T-helper 2 cell (primary cell): ENCODE measurements at regions not wholly inside any gene's neighbourhood (a gene's known extent, or its start where the extent isn't known, plus 50 kb on each side); places are given as distances from the start of the nearest gene placed in this dataset.

Experiments used
- DNase-seq, 5 experiments: peaks; one replicate each; pipeline versions ENCODE4 v3.0.0 to v3.0.0-alpha.2; 2012 to 2022

DNA sequence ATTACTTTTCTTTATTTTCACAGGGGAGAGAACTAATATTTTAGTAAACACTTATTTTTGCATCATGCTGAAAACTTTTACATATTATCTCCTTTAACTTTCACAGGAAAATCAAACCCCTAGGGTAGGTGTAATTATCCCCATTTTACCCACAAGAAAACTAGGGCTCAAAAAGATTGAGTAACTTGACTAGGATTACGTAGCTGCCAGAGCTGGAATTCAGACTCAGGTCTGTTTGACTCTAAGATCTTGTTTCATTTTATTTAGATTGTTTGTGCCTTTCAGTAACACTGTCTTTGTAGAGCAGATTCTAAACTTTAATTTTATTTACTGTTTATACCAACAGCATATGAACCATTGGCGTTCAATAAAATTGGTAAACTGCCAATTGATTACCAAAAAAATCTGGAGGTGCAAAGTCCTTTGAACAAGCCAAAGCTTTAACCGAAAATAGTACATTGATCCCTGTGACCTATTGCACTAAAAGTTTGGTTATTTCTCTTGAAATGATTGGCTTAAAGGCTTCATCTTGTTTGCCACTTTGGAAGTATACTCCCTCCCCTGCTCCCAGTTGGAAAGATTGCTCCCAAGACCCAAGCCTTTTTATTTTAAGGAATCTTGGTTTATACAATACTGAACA lies 71.0 kb upstream of the WDR26 start:
- DNase-seq, result no peak

DNA sequence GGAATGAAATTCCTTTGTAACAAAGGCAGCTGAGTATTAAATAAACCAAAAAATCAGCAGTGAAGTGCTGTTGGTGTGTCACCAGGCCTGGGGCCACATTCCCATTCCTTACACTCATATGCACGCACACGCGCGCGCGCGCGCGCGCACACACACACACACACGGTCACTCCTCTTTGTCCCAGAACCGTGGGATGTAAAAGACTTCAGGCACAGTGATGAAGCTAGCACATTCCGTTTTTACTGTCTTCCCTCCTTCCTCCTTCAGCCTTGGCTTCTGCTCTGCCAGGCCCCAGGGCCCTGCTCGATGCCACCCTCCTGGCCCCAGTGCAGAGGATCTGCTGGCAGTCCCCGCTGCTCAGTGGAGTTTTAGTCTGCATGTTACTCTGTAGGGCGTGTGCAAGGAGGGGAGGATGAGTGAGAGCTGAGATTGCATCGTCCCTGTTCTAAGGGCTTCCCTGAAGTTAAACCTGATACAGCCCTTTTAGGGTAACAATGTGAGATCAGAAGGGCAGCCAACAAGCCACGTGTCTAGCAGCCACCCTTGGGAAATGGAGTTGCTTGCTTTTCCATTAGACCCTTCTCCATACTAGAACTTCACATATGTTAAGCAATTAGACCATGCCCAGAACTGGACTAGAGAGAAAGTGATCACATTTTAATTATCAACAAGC lies 71.7 kb upstream of the WDR26 start:
- no peak for DNase-seq

DNA sequence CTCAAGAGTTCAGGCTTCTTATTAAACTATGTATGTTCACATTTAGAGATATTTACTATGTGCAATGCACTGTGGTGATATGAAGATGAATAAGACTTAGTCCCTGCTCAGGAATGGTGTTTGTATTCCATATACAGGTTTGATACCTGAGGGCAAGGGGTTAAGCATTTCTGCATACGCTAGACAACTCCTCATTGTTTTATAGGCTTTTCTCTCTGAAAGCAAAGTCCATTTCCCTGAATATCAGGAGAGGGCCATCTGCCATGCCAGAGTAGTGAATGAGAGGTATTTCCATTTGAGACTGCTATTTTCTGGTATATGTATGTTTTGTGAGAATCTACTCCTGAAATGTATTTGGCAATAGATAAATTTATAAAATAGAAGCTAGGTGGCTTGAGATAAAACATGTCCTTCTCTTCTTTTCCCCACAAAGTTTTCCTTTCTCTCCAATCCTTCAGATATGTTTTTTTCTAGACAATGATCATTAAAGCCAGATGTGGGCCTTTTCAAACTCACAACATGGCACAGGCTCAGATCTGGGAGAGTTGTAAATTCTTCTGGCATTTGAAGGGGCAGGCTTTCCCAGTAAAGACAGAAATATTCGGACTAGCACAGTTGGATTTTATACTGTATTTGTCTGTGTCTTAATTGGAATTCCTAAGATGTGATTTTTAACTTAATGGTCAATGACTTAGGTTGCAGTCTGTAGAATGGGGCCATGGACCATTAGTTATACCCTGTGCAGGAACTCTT lies 73.3 kb upstream of the WDR26 start:
- DNase-seq, result no peak

DNA sequence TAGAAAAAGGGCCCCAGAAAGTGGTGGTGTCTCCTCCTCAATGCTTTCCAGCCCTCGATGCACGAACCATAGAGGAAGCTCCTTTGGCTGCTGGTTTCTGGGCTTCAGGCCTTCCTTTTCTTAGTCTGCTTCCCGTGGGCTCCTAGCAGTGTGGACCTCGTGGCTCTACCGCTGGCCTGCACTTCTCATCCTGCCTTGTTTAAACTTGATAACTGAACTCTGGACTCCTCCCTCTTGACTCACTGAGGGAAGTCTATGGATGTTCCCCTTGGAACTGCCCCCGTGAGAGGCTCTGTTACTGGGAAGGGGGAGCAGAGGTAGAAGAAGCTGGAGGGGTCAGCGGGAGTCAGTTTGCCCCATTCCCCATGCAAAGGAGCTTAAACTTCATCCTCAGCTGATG lies 75.3 kb upstream of the WDR26 start:
- DNase-seq, result no peak

DNA sequence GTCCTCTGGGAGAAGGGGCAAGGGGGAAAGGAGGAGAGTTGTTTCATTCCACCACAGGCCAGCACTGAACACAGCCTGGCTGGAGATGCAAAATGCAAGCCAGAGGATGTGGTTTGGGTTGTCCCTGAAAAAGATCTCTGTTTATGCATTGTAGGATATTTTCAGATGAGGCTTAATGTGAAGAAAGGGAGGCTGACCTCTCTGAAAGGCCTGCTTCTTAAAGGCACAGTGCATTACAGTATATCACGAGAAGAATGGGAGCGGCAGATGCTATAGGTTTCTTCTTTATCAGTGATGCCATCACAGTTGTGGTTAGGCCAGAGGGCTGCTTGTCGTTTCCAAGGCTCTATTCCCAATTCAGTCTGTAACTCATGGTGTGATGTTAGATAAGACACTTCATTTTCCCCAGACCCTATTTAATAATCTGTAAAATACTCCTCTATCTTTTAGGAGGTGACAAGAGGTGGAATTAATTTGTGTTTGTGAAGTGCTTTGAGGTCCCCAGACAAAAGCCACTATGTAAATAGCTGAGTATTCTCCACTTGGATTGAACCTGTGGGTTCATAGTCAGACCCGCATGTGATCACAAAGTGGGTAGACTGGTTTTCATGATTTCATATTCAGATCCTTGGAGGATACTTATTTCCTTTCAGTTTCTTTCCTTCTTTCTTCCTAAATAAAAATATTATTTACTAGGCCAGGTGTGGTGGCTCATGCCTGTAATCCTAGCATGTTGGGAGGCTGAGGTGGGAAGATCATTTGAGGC lies 76.5 kb upstream of the WDR26 start:
- peak in 1 of 5 experiments; percentile 41 for DNase-seq

DNA sequence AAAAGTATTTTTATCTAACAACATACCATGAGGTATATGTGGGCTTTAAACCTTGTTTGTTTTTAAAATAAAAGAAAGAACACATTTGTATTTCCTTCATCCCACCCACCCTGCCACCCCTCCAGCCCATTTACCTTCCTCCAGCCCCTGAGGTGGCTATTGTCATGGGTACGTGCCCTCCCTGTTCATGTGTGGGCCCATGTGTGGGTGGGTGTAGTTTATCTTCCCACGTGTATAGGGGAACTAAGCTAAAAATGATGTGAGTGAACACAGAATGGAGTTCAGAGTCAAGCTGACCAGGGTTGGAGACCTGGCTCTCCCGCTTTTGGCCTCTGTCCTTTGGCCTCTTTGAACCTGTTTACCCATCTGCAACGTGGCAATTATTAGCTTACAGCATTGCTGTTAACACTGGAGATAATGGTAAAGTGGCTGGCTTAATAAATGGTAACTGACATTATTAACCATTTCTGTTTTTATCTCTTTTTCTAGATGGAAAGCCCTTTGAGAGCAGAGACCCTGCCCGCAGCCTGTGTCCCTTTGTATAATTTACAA lies 78.1 kb upstream of the WDR26 start:
- DNase-seq, result no peak

DNA sequence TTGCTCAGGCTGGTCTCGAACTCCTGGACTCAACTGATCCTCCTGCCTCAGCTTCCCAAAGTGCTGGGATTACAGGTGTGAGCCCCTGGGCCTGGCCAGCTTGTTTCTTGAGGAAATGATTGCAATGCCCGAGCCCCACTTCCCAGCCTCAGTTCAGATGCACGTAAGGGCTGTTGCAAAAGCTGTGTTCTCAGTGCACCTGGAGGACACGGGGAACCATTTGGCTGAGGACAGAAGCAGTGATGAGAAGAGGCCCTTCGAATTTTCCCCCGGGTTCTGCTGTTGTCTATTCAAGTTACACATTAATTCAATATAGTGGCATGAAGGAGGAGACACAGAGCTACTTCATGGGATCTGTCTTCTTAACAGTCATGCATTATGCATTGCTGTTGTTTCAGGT lies 78.8 kb upstream of the WDR26 start:
- no peak for DNase-seq

DNA sequence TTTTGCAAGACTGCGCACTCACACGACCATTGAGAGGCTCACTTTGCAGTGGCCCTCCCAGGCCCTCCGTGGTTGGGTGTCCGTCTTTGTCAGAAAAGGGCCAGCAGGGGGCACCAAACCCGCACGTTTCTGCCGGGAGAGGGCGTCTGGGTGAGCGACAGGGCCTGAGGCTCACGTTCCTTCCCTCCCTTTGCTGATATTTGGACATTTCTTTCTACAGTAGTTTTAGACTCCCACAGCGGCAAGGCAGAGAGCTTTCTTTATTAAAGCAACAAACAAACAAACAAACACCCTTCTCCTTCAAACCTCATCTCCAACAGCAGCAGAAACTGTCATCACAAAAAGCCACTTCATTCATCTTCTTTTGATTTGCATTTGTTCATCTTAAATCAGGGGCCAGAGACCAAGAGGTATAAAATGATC lies 79.2 kb upstream of the WDR26 start:
- DNase-seq, result peak; percentile 44 to 82 (median 72)

DNA sequence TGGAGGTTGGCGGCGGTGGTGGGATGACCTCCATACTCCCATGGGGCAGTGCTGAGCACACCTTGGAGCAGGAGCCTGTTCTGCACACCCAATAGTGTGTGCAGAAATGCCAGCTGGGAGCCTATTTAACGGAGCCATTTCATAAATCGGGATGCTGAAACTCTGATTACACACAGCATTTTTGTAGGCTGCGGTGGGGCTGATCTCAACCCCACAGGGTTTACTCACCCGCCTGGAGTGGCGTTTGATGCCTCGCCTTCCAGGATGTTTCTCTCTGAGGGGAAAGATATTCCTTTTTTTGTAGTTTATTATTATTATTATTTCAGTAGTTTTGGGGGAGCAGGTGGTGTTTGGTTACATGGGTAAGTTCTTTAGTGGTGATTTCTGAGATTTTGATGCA lies 82.6 kb upstream of the WDR26 start:
- DNase-seq, result no peak

DNA sequence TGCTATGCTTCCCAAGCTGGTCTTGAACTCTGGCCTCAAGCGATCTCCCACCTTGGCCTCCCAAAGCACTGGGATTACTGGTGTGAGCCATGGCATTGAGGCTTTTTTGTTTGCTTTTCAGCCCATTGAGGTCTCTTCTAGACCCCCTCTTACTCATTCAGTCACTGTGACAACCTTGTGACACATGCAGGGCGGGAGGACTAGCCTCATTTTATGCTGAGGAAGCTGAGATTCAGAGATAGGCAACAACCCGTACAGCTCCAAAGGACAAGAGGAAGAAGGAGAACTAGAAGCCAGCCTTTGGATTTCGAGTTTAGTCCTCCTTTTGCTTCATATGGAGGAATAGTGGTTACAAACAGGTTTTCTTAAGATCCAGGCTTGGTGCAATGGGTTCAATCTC lies 83.9 kb upstream of the WDR26 start:
- no peak for DNase-seq

DNA sequence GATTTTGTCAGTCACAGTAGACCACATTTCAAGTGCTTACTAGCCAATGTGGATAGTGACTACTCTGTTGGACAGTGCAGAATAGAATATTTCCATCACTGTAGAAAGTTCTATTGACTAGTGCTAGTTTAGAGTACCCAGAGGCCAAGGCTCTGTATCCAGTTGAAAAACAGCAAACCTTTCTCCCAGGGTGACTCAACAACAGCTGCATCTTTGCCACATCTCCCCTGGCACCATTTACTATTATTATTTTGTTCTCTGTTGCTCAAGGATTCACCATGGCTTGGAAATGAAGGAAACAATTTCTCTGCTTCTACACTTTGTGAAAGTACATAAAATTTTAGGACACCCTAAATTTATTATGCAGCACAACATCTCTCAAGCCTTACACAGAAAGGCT lies 85.3 kb upstream of the WDR26 start:
- DNase-seq, result no peak

DNA sequence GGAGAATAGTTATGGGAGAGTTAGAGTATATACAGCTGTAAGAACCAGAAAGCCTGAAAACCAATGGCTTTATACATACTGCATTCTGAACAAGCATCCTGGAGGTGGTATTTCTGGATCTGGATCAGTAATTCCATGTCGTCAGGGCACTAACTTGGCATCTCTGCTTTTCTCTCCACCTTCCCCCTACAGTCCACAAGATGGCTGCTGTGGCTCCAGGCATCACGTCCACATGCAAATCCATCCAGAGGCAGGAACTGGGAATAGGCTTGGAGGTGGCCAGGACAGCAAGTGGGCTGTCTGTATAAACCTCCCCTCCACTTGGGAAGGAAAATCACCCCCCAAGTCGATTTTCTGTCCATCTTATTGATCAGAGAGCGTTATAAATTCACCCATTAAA lies 86.2 kb upstream of the WDR26 start:
- no peak for DNase-seq

DNA sequence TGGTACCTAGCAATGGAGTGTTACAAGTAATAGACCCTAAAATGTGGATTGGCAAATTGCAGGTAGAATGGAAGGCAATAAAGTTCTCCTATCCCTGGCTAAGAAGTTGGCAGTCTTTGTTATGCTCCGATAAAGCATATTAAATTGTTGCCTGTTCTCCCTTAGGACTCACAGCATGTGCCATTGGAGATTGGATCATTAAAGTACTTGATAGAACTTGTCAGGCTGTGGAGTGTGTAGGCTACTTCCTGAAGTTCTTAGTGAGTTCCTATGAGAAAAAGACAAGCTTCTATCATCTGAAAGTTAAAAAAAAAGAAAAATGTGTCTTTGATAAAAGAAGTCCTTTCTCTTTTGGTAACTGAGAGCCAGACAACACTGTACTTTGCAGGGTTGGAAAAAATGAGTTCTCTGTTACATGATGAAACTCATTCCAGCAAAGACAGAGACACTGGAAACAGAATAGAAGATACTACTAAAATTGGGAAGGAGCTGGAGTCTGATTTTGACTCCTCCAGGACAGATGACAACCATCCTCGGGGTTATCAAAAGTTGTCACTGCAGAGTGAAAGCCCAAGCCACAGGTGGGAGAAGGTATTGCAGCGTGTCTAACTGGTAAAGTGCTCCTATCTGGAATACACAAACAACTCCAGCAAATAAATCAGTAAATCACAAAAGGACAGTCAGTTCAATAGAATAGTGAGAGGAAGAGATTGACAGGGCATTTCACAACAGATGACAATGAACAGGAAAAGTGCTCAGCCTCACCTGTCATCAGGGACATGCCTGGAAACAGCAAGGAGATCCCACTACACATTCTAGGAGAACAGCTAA lies 87.5 kb upstream of the WDR26 start:
- no peak for DNase-seq

DNA sequence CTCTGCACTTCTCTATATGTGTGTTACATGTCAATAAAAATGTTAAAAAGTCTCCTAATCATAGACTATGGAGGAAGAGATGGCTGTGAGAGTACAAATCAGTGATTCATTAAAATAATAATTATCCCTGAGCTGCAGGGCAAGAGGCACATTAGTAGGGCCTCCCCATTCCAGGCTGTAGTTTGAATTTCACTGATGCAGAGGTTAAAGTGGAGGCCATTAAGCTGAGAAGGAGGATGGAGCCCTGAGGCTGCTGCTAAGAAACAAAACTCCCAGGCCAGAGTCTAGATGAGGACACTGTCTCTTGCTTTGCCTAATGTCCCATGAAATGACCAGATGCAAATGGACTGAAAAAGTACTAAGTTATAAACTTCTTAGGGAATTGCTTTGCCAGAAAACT lies 89.1 kb upstream of the WDR26 start:
- no peak for DNase-seq

DNA sequence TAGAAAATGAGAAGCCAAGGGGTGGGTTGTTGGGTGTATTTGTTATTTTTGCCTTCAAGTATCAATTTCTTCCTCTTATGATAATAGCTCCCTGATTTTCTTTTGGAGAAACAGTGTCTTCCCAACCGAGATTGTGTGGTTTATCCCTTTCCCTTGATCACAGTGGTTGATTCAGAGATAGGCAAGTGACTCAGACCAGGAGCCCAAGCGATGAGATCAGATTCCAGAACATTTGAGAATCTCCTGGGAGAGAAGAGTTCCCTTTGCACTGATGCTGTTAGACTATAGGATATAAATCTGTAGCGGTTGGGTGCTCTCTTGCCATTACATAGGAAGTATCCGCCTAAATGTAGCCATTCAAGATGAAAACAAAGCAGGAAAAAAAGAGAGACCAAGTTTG lies 90.1 kb upstream of the WDR26 start:
- DNase-seq, result no peak

DNA sequence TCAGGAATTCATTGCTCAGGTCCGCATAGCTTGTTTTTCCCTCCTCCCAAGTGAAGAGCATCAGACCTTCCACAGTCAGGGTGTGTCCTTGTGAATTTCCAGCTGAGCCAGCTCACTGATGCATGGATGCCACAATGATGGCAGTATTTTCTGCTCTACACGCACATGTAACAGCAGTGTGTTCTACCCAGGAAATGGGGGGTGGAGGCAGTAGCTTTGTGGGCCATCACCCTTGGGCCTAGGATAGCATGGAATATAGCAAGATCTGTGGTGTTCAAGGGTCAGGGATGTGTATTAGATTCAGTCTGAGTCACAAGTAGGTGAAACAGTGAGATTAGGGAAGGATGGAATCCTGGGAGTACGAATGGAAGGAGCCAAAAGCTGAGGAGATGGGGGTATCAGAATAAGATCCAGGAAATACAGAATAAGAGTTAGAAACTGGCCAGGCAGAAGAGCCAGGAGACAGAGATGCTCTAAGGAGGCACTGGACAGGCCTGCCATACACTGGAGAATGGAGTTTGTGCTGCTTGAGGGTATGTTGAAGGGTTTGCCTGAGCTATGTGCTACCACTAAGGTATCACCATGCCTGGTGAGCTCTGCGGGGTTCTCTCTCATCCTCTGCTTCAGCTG lies 90.6 kb upstream of the CNIH3 start:
- no peak for DNase-seq

DNA sequence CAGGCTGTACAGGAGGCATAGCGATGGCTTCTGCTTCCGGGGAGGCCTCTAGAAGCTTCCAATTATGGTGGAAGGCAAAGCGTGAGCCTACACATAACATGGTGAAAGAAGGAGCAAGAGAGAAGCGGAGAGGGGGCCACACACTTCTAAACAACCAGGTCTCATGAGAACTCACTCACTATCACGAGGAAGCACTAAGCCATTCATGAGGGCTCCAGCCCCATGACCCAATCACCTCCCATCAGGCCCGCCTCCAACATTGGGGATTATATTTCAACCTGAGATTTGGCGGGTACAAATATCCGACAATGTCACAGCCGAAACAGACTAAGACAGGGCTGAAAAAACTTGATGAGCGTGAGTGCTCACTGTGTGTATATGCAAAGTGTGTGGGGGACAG lies 89.3 kb upstream of the CNIH3 start:
- no peak for DNase-seq

DNA sequence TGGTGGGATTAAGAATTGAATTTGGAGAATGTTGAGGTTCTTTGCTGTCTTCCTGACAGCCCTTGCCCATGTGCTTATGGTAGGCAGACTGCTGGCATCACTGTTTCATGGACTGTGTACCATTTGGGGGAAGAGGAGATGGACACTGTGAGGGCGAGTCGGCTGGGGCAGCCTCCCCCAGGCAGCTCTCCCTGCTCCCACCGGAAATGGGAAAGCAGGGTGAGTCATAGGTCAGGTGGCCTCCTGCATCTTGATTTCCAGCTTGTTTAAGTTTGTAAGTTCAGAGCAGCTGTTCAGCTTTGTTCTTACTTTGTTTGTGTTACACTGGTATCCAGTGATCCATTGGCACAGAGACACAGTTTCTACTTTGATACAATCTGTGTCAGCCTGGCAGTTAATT lies 87.2 kb upstream of the CNIH3 start:
- no peak for DNase-seq

DNA sequence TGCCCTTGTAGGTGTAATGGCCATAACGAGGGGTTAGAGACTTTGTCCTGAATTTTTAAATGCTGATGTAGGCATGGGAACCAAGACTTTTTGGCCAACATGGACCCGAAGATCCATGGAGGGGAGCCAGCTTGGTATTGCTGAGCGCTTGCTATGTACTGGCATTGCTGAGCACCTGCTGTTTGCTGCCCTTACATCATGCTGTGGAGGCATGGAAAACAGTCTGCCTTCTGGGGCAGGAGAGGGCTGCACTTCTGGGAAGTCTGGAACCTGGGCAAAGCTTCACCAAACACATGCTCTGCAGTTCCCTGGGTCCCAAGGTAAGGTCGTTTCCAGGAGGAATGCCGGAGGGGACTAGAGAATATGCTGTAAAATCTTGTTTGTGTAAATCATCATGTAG lies 86.3 kb upstream of the CNIH3 start:
- DNase-seq, result no peak

DNA sequence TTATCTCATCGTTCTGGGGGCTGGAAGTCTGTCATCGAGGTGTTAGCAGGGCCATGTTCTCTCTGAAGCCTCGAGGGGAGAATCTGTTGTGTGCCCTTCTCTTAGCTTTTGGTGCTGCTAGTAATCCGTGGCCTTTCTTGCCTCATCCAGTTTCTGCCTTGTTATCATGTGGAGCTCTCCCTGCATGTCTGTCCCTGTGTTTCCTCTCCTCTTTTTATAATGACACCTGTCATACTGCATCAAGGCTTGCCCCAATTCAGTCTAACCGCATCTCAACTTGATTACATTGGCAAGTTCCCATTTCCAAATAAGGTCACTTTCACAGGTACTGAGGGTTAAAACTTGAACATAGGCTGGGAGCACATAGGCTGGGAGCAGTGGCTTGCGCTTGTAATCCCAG lies 82.6 kb upstream of the CNIH3 start:
- DNase-seq, result no peak

DNA sequence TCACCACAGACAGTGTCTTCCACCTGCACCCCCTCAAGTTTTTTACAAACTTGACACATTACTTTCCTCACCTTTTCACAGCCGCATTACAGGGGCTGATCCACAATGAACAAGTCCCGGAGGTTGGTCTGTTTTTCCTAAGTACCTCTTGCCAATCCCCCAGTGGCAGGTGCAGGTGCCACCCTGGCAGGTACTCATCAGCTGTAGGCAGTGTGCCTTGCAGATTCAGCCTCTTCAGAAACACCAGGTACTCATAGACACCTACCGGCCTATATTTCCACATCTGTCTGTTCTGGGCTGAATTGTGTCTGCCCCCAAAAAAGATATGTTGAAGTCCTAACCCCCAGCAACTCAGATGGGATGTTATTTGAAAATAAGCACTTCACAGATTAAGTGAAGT lies 81.4 kb upstream of the CNIH3 start:
- no peak for DNase-seq

DNA sequence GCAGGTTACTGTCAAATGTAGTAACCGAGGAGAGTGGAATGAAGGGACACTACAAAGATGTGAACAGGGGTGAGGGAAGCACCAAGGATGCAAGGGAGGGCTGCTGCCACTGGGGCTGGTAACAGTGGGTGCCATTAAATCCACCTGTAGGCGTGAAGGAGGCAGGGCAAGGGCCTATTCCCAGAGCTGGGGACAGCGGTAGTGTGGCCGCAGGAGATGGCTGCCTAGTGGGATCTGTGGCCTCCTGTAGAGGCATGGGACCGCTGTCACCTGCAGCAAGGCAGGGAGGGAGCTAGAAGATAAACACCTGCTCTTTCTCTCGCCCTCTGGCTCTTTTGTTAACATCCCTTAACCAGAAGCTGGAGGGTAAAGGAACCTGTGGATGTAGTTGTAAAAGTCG lies 80.5 kb upstream of the CNIH3 start:
- DNase-seq, result no peak
